ENCODE measurements at regions not wholly inside any gene's neighbourhood (a gene's known extent, or its start where the extent isn't known, plus 50 kb on each side); places are given as distances from the start of the nearest gene placed in this dataset.
"Not testable (repeated sequence)": the region's sequence is repeated elsewhere in the genome, so short reads cannot be mapped to it uniquely, and the experiment has no call there.

DNA sequence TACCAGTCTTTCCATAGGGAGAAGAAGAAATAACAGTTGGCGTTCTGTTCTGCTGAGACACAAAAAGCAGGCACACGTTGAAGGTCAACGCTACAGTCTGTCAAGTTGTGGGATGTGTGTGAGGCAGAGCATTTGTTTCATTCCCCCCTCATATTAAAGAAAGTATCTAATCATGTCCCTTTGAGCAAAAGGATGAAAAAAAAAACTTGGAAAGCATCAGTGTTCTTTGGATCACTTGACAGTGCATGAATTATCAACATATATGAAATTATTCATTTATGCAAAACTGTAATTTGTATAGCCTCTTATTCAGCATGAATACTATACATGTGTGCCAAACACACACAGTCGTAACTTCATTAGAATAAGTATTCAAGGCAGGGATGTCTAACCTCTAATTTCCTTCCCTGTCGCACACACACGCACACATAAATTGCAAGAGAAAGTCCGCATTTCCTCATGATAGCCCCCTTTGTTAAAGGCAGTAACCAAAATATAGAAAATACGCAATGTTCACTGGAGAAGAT lies 228.6 kb downstream of the RND3 start:
- POLR2A ChIA-PET, result no interaction called here
- DNase-seq, result no peak
- CTCF ChIA-PET, result no interaction called here
- Histone ChIP-seq H3K9me3 (ENCODE audit: control extremely low read depth in 1 of 5, control insufficient read depth in 4 of 5, insufficient read depth in 2 of 5, low read depth in 1 of 5, low read length in 4 of 5) (peaks cover 0 to 4% (median 0%) of the 10 kb centered on the region in 5 experiments), H3K4me3 (ENCODE audit: control insufficient read depth in 1 of 7, extremely low read depth in 1 of 7, insufficient read depth in 4 of 7, low read depth in 2 of 7, low read length in 6 of 7) (no peak overlapping the region), H3K27me3 (replicated peaks in 2 of 5; ENCODE audit: control insufficient read depth in 4 of 5, insufficient read depth in 5 of 5, low read length in 4 of 5) (peaks cover 0 to 1% (median 0%) of the 10 kb centered on the region in 5 experiments), H3K27ac (ENCODE audit: insufficient read depth in 1 of 2, low read depth in 1 of 2, low read length in 2 of 2, poor library complexity in 1 of 2, severe bottlenecking in 2 of 2) (no peak overlapping the region), H3K4me1 (ENCODE audit: control extremely low read depth in 1 of 4, control insufficient read depth in 4 of 4, insufficient read depth in 4 of 4, low read length in 3 of 4) (no peaks in the 10 kb centered on the region), H3K36me3 (ENCODE audit: control insufficient read depth in 4 of 4, insufficient read depth in 4 of 4, low read length in 3 of 4) (no peaks in the 10 kb centered on the region)
- WGBS (ENCODE audit: insufficient coverage), result 92% methylated on average over 5 of the region's 8 CpGs

DNA sequence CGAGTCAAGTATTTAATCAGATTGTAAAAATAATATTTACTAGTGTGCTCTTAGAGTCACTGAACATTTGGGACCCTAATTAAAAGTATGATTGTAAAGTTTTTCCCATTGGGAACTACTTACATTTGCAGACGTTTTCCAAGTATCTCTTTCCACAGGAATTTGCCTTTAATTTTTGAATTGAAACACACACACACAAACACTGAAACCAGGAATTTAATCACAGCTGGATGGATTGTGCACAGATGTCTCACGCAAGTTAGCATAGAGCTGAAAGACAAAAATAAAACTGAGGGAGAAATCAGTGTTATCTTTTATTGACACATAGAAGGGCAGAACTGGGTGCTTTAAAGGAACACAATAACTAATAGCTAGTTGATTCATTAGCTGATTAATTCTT lies 230.7 kb downstream of the RND3 start:
- WGBS (ENCODE audit: insufficient coverage), result 100% methylated on average over 1 of the region's 3 CpGs
- Histone ChIP-seq H3K9me3 (ENCODE audit: control extremely low read depth in 1 of 5, control insufficient read depth in 4 of 5, insufficient read depth in 2 of 5, low read depth in 1 of 5, low read length in 4 of 5) (no peaks in the 10 kb centered on the region), H3K36me3 (ENCODE audit: control insufficient read depth in 4 of 4, insufficient read depth in 4 of 4, low read length in 3 of 4) (no peaks in the 10 kb centered on the region), H3K4me3 (ENCODE audit: control insufficient read depth in 1 of 7, extremely low read depth in 1 of 7, insufficient read depth in 4 of 7, low read depth in 2 of 7, low read length in 6 of 7) (no peak overlapping the region), H3K27ac (ENCODE audit: insufficient read depth in 1 of 2, low read depth in 1 of 2, low read length in 2 of 2, poor library complexity in 1 of 2, severe bottlenecking in 2 of 2) (no peak overlapping the region), H3K27me3 (replicated peaks in 2 of 5; ENCODE audit: control insufficient read depth in 4 of 5, insufficient read depth in 5 of 5, low read length in 4 of 5) (peaks cover 0 to 1% (median 0%) of the 10 kb centered on the region in 5 experiments), H3K4me1 (ENCODE audit: control extremely low read depth in 1 of 4, control insufficient read depth in 4 of 4, insufficient read depth in 4 of 4, low read length in 3 of 4) (no peaks in the 10 kb centered on the region)
- no peak for DNase-seq
- POLR2A ChIA-PET, result no interaction called here
- CTCF ChIA-PET, result interaction anchor here (0.7 kb wide), 1 partner anchor 25 kb away, joined by 3 read pairs; no protein-coding TSS in a partner anchor

DNA sequence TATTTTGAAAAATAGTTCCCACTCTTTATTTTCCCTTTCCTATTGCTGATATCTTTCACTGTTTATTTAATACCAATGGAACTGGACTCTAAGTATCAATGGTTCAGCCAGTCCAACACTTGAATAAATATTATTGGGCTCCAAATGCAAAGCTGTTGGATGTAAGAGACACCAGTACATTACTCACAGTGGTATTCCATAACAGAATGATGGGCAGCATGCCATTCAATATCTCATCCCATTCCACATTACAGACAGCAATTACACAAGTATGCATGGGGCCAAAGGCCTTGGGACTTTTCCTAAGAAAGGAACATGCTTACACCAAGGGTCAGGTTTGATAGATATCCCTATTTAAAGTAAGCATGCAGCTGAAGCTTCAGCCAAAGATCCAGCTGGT lies 231.9 kb downstream of the RND3 start:
- CTCF ChIA-PET, result no interaction called here
- no peaks in the 10 kb centered on the region for H3K4me1 ChIP-seq (ENCODE audit: control extremely low read depth in 1 of 4, control insufficient read depth in 4 of 4, insufficient read depth in 4 of 4, low read length in 3 of 4)
- POLR2A ChIA-PET, result no interaction called here
- DNase-seq, result no peak
- H3K27ac ChIP-seq (ENCODE audit: insufficient read depth in 1 of 2, low read depth in 1 of 2, low read length in 2 of 2, poor library complexity in 1 of 2, severe bottlenecking in 2 of 2), result no peak overlapping the region
- no peaks in the 10 kb centered on the region for H3K9me3 ChIP-seq (ENCODE audit: control extremely low read depth in 1 of 5, control insufficient read depth in 4 of 5, insufficient read depth in 2 of 5, low read depth in 1 of 5, low read length in 4 of 5)
- H3K27me3 ChIP-seq (replicated peaks in 2 of 5; ENCODE audit: control insufficient read depth in 4 of 5, insufficient read depth in 5 of 5, low read length in 4 of 5), result no peaks in the 10 kb centered on the region
- no peaks in the 10 kb centered on the region for H3K36me3 ChIP-seq (ENCODE audit: control insufficient read depth in 4 of 4, insufficient read depth in 4 of 4, low read length in 3 of 4)
- no peak overlapping the region for H3K4me3 ChIP-seq (ENCODE audit: control insufficient read depth in 1 of 7, extremely low read depth in 1 of 7, insufficient read depth in 4 of 7, low read depth in 2 of 7, low read length in 6 of 7)

DNA sequence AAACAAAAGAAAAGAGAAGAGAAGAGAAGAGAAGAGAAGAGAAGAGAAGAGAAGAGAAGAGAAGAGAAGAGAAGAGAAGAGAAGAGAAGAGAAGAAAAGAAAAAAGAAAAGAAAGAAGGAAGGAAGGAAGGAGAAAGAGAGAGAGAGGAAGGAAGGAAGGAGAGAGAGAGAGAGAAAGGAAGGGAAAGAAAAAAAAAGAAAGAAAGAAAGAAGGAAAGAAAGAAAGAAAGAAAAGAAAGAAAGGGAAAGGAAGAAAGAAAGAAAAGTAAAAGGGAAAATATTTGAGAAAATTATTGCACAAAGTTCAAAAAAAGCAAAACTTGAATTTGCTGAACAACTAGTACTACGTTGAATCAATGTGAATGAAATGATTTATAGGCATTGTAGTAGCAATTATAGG lies 237.7 kb downstream of the RND3 start:
- POLR2A ChIA-PET; H3K27ac ChIP-seq (ENCODE audit: insufficient read depth in 1 of 2, low read depth in 1 of 2, low read length in 2 of 2, poor library complexity in 1 of 2, severe bottlenecking in 2 of 2); H3K27me3 ChIP-seq (replicated peaks in 2 of 5; ENCODE audit: control insufficient read depth in 4 of 5, insufficient read depth in 5 of 5, low read length in 4 of 5); H3K4me1 ChIP-seq (ENCODE audit: control extremely low read depth in 1 of 4, control insufficient read depth in 4 of 4, insufficient read depth in 4 of 4, low read length in 3 of 4); H3K36me3 ChIP-seq (ENCODE audit: control insufficient read depth in 4 of 4, insufficient read depth in 4 of 4, low read length in 3 of 4); H3K4me3 ChIP-seq (ENCODE audit: control insufficient read depth in 1 of 7, extremely low read depth in 1 of 7, insufficient read depth in 4 of 7, low read depth in 2 of 7, low read length in 6 of 7); DNase-seq; H3K9me3 ChIP-seq (ENCODE audit: control extremely low read depth in 1 of 5, control insufficient read depth in 4 of 5, insufficient read depth in 2 of 5, low read depth in 1 of 5, low read length in 4 of 5): not testable (repeated sequence)
- 100% methylated on average over 1 of the region's 1 CpG for WGBS (ENCODE audit: insufficient coverage)
- CTCF ChIA-PET, result interaction anchor here (0.6 kb wide), 1 partner anchor 102 kb away, joined by 3 read pairs; no protein-coding TSS in a partner anchor

DNA sequence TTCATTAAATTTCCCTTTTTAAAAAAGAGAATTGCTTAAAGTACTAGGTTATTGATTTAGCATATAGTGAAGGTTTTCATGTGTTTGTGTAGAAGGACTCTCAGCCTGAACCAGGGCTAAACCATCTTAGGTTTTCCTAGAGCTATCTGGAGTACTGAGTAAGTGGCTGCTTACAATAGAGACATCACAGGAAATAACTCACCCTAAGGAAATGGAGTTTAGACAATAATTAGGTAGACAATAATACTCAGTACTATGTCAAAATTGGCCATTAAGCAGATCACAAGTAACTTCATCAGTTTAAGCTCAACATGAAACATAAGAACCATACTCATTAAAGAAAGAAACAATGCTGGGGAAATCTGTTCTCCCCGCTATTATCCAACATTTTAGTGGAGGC lies 240.0 kb downstream of the RND3 start:
- Histone ChIP-seq H3K4me1 (ENCODE audit: control extremely low read depth in 1 of 4, control insufficient read depth in 4 of 4, insufficient read depth in 4 of 4, low read length in 3 of 4) (no peaks in the 10 kb centered on the region), H3K27ac (ENCODE audit: insufficient read depth in 1 of 2, low read depth in 1 of 2, low read length in 2 of 2, poor library complexity in 1 of 2, severe bottlenecking in 2 of 2) (no peak overlapping the region), H3K27me3 (replicated peaks in 2 of 5; ENCODE audit: control insufficient read depth in 4 of 5, insufficient read depth in 5 of 5, low read length in 4 of 5) (no peaks in the 10 kb centered on the region), H3K36me3 (ENCODE audit: control insufficient read depth in 4 of 4, insufficient read depth in 4 of 4, low read length in 3 of 4) (no peaks in the 10 kb centered on the region), H3K9me3 (ENCODE audit: control extremely low read depth in 1 of 5, control insufficient read depth in 4 of 5, insufficient read depth in 2 of 5, low read depth in 1 of 5, low read length in 4 of 5) (no peaks in the 10 kb centered on the region), H3K4me3 (ENCODE audit: control insufficient read depth in 1 of 7, extremely low read depth in 1 of 7, insufficient read depth in 4 of 7, low read depth in 2 of 7, low read length in 6 of 7) (no peak overlapping the region)
- ChIA-PET CTCF (no interaction called here), POLR2A (no interaction called here)
- no CpG with 5 or more reads among the region's 1 CpG for WGBS (ENCODE audit: insufficient coverage)
- DNase-seq, result no peak

DNA sequence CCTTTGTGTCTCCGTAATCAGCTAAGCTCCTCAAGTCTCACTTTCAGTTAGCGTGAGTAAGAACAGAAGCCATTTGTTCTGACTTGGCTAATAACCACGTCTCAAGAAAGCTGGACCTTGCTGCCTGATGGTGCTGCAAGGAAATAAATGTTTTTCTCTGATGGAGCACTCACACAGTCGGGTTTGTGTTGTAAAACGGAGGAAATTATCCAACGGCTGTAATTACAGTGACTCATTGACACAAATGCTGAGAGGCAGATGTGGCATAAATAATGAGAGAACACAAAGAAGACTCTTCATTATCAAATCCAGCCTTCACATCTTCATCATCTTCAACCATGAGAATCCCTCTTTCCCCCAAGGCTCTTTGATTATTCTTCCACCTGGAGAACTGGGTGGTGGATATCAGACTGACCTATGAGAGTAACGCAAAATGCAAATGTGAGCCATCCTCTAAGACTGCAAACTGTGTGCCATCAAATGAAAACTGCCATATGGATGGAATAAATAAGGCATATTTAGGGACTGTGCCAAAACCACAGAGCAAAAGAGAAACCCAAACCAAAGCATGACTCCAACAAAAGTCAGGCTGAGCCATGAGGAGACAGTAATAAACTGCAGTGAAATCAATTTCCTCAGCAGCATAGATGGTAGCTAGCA lies 252.6 kb downstream of the RND3 start:
- H3K4me3 ChIP-seq (ENCODE audit: control insufficient read depth in 1 of 7, extremely low read depth in 1 of 7, insufficient read depth in 4 of 7, low read depth in 2 of 7, low read length in 6 of 7), result no peak overlapping the region
- no peak overlapping the region for H3K27ac ChIP-seq (ENCODE audit: insufficient read depth in 1 of 2, low read depth in 1 of 2, low read length in 2 of 2, poor library complexity in 1 of 2, severe bottlenecking in 2 of 2)
- POLR2A ChIA-PET, result no interaction called here
- H3K27me3 ChIP-seq (replicated peaks in 2 of 5; ENCODE audit: control insufficient read depth in 4 of 5, insufficient read depth in 5 of 5, low read length in 4 of 5), result no peaks in the 10 kb centered on the region
- no peak for DNase-seq
- WGBS (ENCODE audit: insufficient coverage), result 69% methylated on average over 6 of the region's 7 CpGs
- no peaks in the 10 kb centered on the region for H3K36me3 ChIP-seq (ENCODE audit: control insufficient read depth in 4 of 4, insufficient read depth in 4 of 4, low read length in 3 of 4)
- H3K9me3 ChIP-seq (ENCODE audit: control extremely low read depth in 1 of 5, control insufficient read depth in 4 of 5, insufficient read depth in 2 of 5, low read depth in 1 of 5, low read length in 4 of 5), result no peaks in the 10 kb centered on the region
- CTCF ChIA-PET, result no interaction called here
- no peaks in the 10 kb centered on the region for H3K4me1 ChIP-seq (ENCODE audit: control extremely low read depth in 1 of 4, control insufficient read depth in 4 of 4, insufficient read depth in 4 of 4, low read length in 3 of 4)

DNA sequence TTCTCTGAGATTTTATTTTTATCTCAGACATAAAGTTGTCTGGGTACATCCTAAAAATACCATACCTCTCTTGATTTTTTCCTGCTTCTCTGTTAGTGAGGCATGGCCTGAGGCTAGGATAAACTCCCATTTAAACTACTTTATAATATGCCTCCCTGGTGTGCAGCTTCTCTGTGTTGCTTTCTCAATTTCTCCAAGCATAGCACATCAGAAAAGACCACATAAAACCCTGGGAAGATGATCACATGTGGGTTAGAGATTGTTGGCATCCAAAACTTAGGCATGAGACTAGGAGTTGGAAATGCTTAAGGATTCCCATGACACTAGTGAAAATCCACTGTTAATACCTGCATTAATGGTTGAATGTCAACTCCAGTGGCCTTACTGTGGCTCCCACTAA lies 254.6 kb downstream of the RND3 start:
- no peaks in the 10 kb centered on the region for H3K4me1 ChIP-seq (ENCODE audit: control extremely low read depth in 1 of 4, control insufficient read depth in 4 of 4, insufficient read depth in 4 of 4, low read length in 3 of 4)
- H3K9me3 ChIP-seq (ENCODE audit: control extremely low read depth in 1 of 5, control insufficient read depth in 4 of 5, insufficient read depth in 2 of 5, low read depth in 1 of 5, low read length in 4 of 5), result no peaks in the 10 kb centered on the region
- CTCF ChIA-PET, result no interaction called here
- no peak overlapping the region for H3K4me3 ChIP-seq (ENCODE audit: control insufficient read depth in 1 of 7, extremely low read depth in 1 of 7, insufficient read depth in 4 of 7, low read depth in 2 of 7, low read length in 6 of 7)
- POLR2A ChIA-PET, result no interaction called here
- H3K27me3 ChIP-seq (replicated peaks in 2 of 5; ENCODE audit: control insufficient read depth in 4 of 5, insufficient read depth in 5 of 5, low read length in 4 of 5), result no peaks in the 10 kb centered on the region
- H3K27ac ChIP-seq (ENCODE audit: insufficient read depth in 1 of 2, low read depth in 1 of 2, low read length in 2 of 2, poor library complexity in 1 of 2, severe bottlenecking in 2 of 2), result no peak overlapping the region
- no peaks in the 10 kb centered on the region for H3K36me3 ChIP-seq (ENCODE audit: control insufficient read depth in 4 of 4, insufficient read depth in 4 of 4, low read length in 3 of 4)
- DNase-seq, result no peak

Data from common myeloid progenitor, CD34-positive (primary cell).